VCaP (cell line): ENCODE measurements at regions not wholly inside any gene's neighbourhood (a gene's known extent, or its start where the extent isn't known, plus 50 kb on each side); places are given as distances from the start of the nearest gene placed in this dataset.

ENCODE experiments used
- H3K27ac ChIP-seq: fragments of 450-650 bp; 2 replicates; pipeline ENCODE4 v1.5.1; 2017
- TF ChIP-seq, protein P1 (sequence below): fragments of 450-650 bp; conservative IDR thresholded peaks from 2 replicates; pipeline ENCODE4 v1.5.1; 2017; ENCODE audit warnings: mild to moderate bottlenecking, moderate library complexity

DNA sequence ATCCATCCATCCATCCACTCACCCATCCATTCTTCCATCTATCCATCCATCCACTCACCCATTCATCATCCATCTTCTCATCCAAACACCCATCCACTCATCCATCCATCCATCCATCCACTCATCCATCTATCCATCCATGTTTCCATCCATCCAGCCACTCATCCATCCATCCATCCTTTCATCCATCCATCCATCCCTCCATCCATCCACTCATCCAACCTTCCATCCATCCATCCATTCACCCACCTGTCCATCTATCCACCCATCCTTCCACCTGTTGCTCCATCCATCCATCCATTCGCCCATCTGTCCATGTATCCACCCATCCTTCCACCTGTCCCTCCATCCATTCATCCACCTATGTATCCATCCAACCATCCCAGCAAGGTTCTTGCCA is 378.4 kb upstream of the PFKP start:
- TF ChIP-seq, protein P1, sequence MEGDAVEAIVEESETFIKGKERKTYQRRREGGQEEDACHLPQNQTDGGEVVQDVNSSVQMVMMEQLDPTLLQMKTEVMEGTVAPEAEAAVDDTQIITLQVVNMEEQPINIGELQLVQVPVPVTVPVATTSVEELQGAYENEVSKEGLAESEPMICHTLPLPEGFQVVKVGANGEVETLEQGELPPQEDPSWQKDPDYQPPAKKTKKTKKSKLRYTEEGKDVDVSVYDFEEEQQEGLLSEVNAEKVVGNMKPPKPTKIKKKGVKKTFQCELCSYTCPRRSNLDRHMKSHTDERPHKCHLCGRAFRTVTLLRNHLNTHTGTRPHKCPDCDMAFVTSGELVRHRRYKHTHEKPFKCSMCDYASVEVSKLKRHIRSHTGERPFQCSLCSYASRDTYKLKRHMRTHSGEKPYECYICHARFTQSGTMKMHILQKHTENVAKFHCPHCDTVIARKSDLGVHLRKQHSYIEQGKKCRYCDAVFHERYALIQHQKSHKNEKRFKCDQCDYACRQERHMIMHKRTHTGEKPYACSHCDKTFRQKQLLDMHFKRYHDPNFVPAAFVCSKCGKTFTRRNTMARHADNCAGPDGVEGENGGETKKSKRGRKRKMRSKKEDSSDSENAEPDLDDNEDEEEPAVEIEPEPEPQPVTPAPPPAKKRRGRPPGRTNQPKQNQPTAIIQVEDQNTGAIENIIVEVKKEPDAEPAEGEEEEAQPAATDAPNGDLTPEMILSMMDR = no peak
- H3K27ac ChIP-seq = no peak overlapping the region

DNA sequence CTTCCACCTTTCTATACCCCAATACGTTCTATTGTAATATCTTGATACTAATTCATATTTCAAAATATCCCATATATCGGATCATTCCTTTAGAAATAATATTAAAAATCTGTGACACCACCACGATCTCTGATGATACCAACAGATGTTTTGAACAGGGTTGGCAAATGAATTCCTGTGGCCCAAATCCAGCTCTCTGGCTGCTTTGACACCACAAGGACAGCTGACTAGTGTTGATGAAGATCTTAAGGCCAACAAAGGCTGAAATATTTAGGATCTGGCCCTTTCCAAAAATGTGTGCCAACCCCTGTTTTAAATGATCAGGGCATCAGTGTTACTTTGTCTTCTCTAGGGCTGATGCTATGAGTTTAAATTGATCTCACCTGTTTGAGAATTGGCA is 380.7 kb upstream of the PFKP start:
- no peak overlapping the region for H3K27ac ChIP-seq
- TF ChIP-seq, protein P1 = no peak

GRCh38 chr10:2682491-2682890 is 384.9 kb upstream of the PFKP start:
- no peak overlapping the region for H3K27ac ChIP-seq
- TF ChIP-seq, protein P1 = no peak

GRCh38 chr10:2681891-2682290 is 385.5 kb upstream of the PFKP start:
- no peak overlapping the region for H3K27ac ChIP-seq
- TF ChIP-seq, protein P1 = no peak

- no peak overlapping the region for H3K27ac ChIP-seq
- TF ChIP-seq, protein P1 = no peak
Observed at GRCh38 chr10:2680821-2681220, 386.5 kb upstream of the PFKP start.

DNA sequence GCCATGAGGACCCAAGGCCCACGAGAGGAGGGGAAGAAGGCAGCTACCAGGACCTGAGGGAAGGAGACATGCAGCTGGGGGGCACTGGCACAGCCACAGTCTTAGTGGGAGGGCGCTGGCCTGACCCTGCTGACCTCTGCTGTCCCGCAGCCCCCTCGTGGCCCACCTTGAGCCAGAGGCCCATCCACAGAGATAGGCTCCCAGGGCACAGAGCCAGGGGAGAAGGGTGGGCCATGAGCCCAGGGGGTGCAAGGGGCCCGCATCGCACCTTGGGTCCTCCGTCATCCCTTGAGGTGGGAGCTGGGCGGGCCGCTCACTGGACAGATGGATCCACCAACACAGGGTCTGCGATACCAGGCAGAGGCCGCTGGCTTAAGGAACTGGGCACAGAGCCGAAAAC is 387.7 kb upstream of the PFKP start:
- TF ChIP-seq, protein P1 = no peak
- no peak overlapping the region for H3K27ac ChIP-seq

- TF ChIP-seq, protein P1 = no peak
- H3K27ac ChIP-seq = no peak overlapping the region
Observed at GRCh38 chr10:2676455-2676854, 390.9 kb upstream of the PFKP start.

DNA sequence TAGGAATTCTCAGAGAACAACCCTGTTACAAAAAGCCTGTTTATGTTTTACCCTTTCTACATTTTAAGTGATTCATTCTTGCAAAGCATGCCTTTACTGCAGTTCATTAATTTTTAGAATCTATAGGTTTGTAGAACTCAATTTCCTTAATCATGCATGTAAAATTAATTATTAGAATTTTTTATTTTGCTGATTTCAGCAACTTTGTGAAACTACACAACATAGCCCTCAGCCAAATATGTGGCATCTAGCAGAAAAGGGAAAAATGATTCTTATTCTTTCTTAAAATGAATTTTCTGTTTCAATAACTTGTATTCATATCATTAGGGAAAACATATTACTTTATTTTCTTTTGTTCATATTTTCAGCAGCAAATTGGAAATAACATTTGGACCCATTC is 392.9 kb upstream of the PFKP start:
- no peak overlapping the region for H3K27ac ChIP-seq
- TF ChIP-seq, protein P1 = no peak
